GM19395 (cell line): ENCODE measurements at regions not wholly inside any gene's neighbourhood (a gene's known extent, or its start where the extent isn't known, plus 50 kb on each side); places are given as distances from the start of the nearest gene placed in this dataset.
"Not testable (repeated sequence)": the region's sequence is repeated elsewhere in the genome, so short reads cannot be mapped to it uniquely, and the experiment has no call there.

Experiments used
- ATAC-seq: cut with Tn5 transposase; IDR thresholded peaks from one replicate; pipeline ENCODE4 v1.9.1; 2021; ENCODE audit warnings: mild to moderate bottlenecking, moderate library complexity; ENCODE audit not compliant: unreplicated experiment

DNA sequence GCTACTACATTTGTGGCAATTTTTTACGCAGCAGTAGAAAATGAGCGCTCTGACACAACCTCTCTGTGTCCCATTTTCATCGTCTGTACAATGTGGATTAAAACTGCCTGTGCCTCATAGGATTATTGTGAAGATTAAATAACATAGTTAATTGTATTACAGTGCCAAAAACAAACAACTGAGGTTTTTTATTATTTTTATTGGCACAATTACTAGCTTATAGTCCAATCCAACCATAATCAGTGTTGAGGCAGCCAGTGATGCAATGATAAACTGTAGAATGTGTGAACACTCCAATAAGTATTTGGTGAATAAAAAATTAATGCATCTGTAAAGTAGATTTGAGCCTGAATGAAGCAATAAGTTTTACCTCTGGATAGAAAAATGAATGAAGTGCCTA is 588.3 kb downstream of the DNAH5 start:
- no peak for ATAC-seq

DNA sequence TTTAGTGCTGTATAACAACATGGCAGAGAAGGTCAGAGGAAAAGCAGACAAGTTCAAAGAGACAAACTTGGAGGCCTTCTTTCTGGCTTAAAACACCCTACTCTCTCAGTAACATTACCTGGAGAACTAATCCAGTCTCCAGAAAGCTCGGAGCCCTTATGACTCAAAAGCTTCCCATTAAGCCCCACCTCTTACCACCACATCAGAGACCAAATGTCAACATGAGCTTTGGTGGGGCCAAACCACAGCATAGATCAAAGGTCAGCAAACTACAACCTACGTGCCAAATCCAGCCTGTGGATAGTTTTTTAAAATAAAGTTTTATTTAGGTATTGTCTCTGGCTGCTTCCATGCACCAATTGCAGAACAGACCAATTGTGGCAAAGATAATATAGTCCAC is 589.9 kb downstream of the DNAH5 start:
- no peak for ATAC-seq

- ATAC-seq: no peak
These were observed 593.7 kb downstream of the DNAH5 start for GRCh38 chr5:13350767-13351166.

- no peak for ATAC-seq
These were observed 595.9 kb downstream of the DNAH5 start for GRCh38 chr5:13348568-13348967.

- no peak for ATAC-seq
These were observed 598.1 kb downstream of the DNAH5 start for GRCh38 chr5:13346401-13346800.

- ATAC-seq: no peak
These were observed 605.4 kb downstream of the DNAH5 start for GRCh38 chr5:13339093-13339492.

DNA sequence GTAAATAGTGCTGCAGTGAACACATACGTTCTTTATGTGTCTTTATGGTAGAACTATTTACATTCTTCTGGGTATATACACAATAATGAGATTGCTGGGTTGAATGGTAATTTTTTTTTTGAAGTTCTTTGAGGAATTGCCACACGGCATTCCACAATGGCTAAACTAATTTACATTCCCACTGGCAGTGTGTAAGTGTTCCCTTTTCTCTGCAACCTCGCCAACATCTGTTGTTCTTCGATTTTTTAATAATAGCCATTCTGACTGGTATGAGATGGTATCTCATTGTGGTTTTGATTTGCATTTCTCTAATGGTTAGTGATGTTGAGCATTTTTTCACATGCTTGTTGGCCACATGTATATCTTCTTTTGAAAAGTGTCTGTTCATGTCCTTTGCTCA is 609.5 kb downstream of the DNAH5 start:
- not testable (repeated sequence) for ATAC-seq

- no peak for ATAC-seq
These were observed 612.9 kb downstream of the DNAH5 start for GRCh38 chr5:13331585-13331984.

DNA sequence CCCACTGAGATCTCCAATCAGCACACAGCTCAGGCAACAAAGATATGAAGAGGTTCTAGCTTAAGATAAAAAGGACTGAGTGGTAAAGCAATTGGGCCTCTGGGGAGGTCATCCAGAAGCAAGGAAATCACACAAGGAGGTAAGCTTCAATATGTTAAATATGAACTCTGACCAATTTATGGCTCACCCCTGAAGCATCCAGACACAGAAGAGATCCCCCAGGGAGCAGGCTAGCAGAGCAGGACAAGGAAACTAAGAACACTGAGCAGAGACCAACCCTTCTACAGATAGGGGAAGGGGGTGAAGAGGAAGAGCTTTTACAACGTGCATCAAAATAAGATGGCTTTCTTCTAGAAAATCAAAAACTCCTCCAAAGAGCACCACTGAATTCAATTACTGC is 616.2 kb downstream of the DNAH5 start:
- no peak for ATAC-seq

GRCh38 chr5:13325765-13326164 is 618.7 kb downstream of the DNAH5 start:
- no peak for ATAC-seq

- ATAC-seq: no peak
These were observed 621.7 kb downstream of the DNAH5 start for GRCh38 chr5:13322769-13323168.

DNA sequence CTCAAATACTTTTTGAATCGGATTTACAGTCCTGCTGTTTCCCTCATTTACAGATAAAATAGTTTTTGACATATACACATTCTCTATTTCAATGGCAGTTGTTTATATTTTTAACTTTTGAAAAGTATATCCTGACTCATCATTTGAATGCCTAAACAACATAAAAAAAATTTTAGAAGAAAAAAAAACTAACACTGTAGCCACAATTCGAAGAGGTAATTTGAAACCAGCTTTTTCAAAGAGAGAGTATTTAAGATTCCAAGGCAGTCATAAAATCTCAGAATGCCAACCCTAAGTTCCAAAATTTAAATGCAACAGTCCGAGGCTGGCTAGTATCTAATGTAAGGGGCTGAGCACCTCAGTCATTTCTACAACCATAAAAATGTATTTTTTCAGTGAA is 626.8 kb downstream of the DNAH5 start:
- ATAC-seq: no peak

GRCh38 chr5:13316176-13316575 is 628.3 kb downstream of the DNAH5 start:
- no peak for ATAC-seq

DNA sequence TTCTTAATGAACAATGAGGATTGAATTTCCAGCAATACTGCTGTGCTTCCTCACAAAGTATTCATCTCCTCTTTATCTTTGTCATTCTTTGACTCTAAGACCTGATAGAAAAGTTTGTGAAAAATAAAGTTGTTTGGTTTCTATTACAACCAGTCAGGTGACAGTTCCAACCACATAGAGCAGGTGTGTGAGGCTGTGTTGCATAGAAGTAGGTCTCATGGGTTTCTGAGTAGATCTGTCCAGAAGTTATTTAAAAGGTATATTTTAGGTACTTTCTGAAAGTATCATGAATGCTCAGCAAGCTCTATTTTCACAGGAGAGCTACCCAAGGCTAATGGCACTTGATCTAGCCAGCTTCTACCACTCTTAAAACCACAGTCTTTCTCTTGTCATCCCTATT is 637.0 kb downstream of the DNAH5 start:
- ATAC-seq: no peak

DNA sequence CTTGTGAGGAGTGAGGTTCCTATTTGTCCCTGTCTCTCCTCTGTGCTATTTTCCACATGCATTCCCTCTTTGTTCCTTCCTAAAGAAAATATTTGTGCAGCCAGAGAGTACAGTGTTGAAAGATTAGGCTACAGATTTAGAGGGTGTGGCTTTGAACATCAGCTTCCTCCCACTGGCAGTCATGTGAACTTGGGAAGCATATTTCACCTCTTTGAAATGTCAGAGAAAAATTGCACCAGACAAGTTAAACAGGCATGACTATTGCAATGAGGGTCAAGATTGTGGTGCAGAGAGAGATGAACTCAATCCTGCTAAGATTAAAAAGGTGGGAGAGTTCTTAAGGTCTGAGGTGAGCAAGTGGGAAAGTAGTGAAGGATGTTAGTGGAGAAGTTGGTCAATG is 641.0 kb downstream of the DNAH5 start:
- ATAC-seq: no peak

GRCh38 chr5:13278811-13279210 is 665.7 kb downstream of the DNAH5 start:
- no peak for ATAC-seq

- ATAC-seq: no peak
These were observed 666.3 kb downstream of the DNAH5 start for GRCh38 chr5:13278148-13278547.

DNA sequence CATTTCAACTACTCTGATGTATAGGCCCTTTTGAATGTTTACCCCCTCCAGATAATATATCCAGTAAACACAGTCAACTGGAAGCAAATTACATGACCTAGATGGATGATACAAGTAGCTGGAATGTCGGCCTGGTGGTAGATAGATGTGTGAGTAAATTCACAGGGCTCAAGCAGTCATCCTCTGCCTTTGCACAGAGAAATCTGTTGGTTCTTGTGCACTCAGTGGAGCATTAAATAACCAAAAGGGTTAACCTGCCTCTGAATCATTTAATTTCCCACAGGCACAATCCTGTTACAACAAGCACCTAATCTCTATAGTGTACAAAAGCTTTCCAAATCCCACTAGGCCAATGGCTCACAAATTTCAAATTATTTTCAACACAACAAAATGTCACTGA is 668.3 kb downstream of the DNAH5 start:
- ATAC-seq: no peak

GRCh38 chr5:13263701-13264100 is 680.8 kb downstream of the DNAH5 start:
- ATAC-seq: no peak

GRCh38 chr5:13253111-13253510 is 691.4 kb downstream of the DNAH5 start:
- ATAC-seq: no peak

DNA sequence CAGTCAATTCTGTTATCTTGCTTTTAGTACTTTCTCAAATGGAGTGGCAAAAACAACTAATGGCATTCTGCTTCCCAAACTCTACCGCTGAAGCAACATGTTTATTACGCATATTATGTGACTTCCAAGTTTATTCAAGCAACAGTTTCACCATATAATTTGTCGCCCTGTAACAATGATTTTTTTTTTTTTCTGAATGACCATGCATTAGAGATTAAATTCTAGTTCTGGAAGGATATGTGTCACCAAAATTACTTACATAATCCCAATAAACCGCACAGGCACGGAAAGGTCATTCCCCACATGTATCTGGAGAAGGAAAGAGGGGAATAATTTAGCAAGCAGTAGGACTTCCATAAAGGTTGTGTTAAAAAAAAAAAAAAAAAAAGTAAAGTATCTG is 691.8 kb downstream of the DNAH5 start:
- no peak for ATAC-seq

DNA sequence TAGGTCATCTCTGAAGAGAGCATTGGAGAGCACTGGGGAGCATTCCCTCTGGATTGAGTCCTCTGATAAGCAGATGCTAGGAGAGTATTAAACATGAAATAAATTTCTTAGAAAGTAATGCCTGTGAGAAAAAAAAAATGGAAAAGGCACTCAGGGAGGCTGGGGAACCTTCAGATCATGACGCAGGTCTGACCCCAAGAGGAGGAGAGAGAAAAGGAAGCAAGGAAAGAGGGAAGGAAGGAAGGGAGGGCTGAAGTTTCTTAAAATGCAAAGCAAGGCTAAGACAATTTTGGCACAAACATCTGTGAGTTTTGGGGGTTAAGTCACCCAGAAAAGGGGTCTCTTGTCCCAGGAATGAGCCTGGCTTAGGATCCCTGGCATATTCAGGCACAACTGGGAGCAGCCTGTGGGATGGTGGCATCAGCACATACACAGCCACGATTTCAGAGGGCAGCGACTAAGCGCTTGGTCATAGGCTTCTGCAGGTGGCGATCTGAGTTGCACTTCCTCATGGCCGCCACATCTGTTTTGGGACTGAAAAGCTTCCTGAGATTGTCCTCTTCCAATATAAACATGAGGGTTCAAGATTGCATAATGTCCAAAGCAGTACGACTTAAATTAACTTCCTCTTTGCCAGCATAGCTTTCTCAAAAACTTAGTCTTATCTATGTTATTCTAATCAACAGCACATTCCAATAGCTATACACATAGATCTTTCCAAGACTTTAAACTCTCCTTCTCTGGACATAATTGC is 692.7 kb downstream of the DNAH5 start:
- no peak for ATAC-seq
